Right forelimb (tissue), 1 donor: ENCODE measurements at regions not wholly inside any gene's neighbourhood (a gene's known extent, or its start where the extent isn't known, plus 50 kb on each side); places are given as distances from the start of the nearest gene placed in this dataset.

Source experiments
- DNase-seq: peaks from one replicate; pipeline ENCODE4 v3.0.0-alpha.2; 2018

- no peak for DNase-seq
These were observed 53.5 kb upstream of the FAM9B start for GRCh38 chrX:9087271-9088040.

- DNase-seq = no peak
These were observed 55.0 kb upstream of the FAM9B start for GRCh38 chrX:9088896-9089295.

GRCh38 chrX:9090766-9091165, 56.8 kb upstream of the FAM9B start:
- no peak for DNase-seq

- no peak for DNase-seq
These were observed 57.3 kb upstream of the FAM9B start for GRCh38 chrX:9091258-9091657.

DNA sequence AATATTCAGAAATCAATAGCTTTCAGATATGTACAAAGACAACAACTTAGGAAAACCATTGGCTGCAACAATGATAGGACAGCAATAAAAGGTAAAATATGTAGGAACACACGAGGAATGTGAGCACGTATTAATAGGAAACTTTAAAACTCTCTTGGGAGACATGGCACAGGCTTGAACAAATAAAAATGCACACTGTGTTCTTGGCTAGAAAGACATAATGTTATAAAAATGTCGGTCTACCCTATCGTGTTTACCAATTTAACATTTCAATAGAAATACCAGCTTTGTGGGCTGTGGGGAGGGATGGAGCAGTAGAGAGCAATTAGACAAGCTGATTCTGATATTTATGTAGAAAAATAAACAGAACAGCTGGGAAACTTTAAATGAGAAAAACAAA, 69.0 kb upstream of the FAM9B start:
- DNase-seq = no peak

GRCh38 chrX:9108054-9108453, 74.1 kb upstream of the FAM9B start:
- DNase-seq = no peak

- DNase-seq = no peak
These were observed 76.9 kb upstream of the FAM9B start for GRCh38 chrX:9110808-9111207.

- DNase-seq = no peak
These were observed 80.3 kb upstream of the FAM9B start for GRCh38 chrX:9114245-9114644.

DNA sequence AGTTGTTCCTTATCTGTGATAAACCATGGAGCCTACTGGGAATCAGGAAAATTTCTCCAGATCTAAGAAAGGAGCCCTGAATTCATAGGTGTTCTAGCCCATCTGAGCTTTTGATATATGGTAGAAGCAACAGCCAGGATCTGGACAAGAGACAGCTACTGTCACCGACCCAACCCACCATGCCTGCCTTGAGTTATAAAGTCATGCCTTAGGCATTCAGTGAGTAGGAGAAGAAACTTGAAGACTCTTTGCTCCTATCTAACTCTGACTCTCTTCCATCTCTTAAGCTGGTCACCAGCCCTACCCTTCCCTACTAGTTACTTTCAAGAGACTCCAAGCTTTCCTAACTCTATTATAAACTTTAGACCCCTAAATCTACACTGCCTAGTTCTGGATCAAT, 83.9 kb upstream of the FAM9B start:
- DNase-seq = no peak

GRCh38 chrX:9122519-9123245, 88.8 kb upstream of the FAM9B start:
- no peak for DNase-seq

DNA sequence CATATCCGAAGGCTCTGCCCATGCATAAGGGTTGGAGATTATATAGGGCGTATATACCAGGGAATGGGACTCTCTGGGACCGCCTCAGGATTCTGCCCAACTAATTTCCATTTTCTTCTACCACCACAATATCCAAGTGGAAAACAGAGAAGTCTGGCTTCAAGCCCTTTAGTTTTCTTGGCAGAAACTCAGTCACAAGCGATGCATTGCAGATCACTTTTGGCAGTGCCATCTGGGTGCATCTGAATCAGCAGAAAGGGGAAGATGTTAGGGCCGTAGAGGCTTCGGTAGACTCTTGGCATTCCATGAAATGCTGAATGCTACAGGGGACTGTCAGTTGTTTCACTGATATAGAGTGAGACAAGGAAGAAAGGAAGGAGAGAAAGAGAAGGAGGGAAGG, 94.1 kb upstream of the FAM9B start:
- DNase-seq = no peak

DNA sequence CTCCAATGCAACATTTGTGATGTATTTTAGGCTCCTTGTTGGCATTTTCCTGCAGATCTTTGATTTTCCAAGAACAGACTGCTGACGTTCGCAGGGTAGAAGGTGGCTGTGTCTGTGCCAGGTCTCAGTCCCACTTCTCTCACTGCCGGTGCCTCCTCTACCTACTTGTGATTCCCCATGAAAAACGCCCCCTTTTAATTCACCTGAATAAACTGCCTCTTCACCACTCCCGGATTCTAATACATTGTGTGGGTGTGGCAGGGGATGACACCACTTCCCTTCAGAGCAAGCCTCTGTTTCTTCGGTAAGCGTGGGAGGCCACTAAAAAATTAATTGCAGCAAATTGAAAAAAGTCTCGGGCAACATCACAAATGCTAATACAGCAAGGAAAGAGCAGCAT, 96.1 kb upstream of the FAM9B start:
- DNase-seq = no peak

DNA sequence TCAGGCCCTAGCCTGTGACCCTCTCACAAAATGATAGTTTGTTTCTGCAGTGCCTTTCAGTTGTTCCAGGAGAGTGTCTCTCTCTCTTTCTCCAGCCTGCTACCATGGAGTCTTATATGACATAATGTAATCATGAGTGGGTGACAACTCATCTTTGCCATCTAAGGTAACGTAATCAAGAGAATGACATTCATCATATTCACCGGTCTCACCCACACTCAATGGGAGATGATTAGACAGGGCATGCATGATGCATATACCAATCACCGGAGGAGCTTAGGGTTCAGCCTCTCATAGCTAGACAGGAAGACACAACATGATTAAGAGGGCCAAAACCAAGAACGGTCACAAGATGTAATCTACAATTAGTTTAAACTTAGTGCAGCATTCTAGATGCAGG, 97.1 kb upstream of the FAM9B start:
- no peak for DNase-seq

- no peak for DNase-seq
These were observed 98.2 kb upstream of the FAM9B start for GRCh38 chrX:9132036-9132638.

DNA sequence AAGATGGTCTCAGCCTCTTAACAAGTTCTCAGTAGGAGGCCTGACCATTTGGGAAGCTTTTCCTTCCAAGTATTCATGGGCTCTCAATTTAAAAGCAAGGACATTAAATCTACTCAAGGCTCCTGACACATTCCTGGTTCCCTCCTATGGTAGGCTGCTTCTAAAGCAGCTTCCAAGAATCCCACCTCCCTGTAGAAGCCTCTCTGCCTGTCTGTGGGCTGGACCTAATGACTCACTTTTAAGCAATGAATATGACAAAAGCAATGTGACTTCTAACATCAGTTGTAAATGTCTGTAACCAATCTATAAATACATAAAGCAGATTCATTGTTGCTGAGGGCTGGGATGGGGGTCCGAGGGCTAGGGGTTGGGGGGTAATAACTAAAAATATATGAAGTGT, 99.5 kb upstream of the FAM9B start:
- DNase-seq = no peak

- no peak for DNase-seq
These were observed 100.4 kb upstream of the FAM9B start for GRCh38 chrX:9134366-9134765.

DNA sequence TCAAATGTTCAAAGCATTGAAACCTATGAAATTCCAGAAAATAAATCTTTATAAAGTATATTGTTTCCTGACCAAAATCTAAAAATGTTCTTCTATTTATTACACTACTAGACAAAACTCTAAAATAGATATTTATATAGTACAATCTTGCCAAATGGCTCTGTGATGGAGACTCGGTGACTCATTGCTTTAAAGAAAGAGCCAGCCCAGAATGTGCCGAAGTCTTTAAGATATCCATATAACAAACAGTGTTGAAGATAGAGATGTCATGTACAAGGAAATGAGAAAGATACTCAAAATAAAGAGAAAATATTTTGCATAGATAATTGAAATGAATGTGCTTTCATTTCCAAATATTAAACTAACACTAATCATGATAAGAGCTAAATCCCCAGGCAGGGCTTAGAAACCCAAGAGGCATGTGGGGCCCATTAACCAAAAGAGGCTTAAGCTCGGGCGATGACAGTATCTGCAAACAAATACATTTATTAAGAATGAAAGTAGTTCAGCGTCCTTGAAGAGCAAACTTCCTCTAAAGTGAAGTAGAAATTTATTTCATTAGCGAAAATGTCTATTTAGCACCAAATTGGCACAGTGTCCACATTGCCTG, 102.1 kb upstream of the FAM9B start:
- no peak for DNase-seq

GRCh38 chrX:9137152-9137551, 103.2 kb upstream of the FAM9B start:
- no peak for DNase-seq

GRCh38 chrX:9141496-9141895, 107.6 kb upstream of the FAM9B start:
- no peak for DNase-seq

DNA sequence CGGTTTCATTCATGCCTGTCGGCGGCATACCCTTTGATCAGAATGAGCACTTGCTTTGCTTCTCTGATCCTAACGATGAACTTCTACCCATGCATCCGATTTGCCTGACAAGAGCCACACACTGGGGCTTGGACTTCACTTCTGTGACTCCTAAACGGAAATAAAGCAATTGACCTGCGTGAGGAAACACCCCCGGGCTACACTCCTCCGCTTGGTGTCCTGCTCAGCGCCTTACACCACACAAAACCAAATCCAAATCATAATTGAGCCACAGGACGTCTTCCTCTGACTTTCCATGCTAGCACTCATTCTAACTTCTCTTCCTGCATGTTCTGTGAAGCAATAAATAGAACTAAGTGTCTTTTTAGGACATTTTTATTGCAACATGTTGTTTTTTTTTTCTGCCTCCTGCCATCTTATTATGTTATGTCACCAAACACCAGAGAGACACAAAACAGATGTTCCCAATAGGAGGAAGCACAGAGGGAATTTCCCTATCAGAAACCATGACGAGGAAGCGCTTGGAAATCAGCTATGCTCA, 110.8 kb upstream of the FAM9B start:
- no peak for DNase-seq

DNA sequence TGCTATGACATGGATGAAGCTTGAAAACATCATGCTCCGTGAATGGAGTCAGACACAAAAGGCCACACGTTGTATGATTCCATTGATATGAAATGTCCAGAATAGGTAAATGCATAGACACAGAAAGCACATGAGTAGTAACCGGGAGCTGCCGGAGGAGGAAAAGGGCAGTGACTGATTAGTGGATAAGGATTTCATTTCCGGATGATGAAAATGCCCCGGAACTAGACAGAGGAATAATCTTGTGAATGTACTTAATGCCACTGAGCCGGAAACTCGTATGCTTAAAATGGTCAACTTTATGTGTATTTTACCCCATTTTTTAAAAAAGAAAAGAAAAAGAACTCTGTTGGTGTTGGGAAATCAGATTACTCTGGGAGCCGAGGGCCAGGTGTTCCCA, 112.7 kb upstream of the FAM9B start:
- no peak for DNase-seq

- DNase-seq = no peak
These were observed 113.2 kb upstream of the FAM9B start for GRCh38 chrX:9147086-9147485.

DNA sequence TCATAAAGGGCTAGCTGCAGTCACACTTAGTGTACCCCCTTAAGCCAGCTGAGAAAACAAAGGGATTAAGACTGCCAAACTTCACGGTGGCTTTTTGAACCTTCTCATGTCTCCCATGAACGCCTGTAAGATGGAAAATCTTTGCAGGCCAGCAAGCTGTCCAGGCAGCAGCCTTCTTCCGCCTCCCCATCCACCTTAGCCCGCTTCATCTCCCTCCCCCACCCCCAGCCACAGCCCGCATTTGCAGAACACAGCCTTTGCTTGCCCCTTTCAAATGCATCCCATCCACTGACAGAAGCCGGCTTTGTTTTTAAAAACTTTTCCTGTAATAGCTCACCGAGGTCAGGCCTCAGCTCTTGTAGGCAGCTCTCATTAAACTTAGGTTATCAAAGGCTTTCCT, 113.8 kb upstream of the FAM9B start:
- no peak for DNase-seq
